ENCODE measurements at regions not wholly inside any gene's neighbourhood (a gene's known extent, or its start where the extent isn't known, plus 50 kb on each side); places are given as distances from the start of the nearest gene placed in this dataset.

GRCh38 chr4:77466430-77466829, 139.2 kb upstream of the CXCL13 start:
- no peaks in the 10 kb centered on the region for H3K9me3 ChIP-seq (ENCODE audit: control insufficient read depth, insufficient read depth, low read depth, low read length)
- no peak overlapping the region for H3K27ac ChIP-seq (ENCODE audit: extremely low read depth, low read depth, low read length)
- no peaks in the 10 kb centered on the region for H3K4me1 ChIP-seq (ENCODE audit: control insufficient read depth, insufficient read depth, low read length)
- H3K36me3 ChIP-seq (ENCODE audit: control insufficient read depth in 2 of 2, insufficient read depth in 1 of 2, low read length in 2 of 2) = no peaks in the 10 kb centered on the region
- CTCF ChIA-PET = interaction anchor here (1.5 to 3.0 kb wide), 4 partner anchors 34 to 152 kb away, joined by 3 to 37 read pairs (median 12); no protein-coding TSS in a partner anchor
- H3K4me3 ChIP-seq (ENCODE audit: low read depth, low read length) = no peak overlapping the region
- no peak for TF ChIP-seq GLIS2 (tag by site-specific recombination; IDR thresholded peaks at IDR 0.05)
- TF ChIP-seq ZNF558 (tag by site-specific recombination; IDR thresholded peaks at IDR 0.05) = no peak
- no peak for TF ChIP-seq PRDM2 (tag by site-specific recombination; IDR thresholded peaks at IDR 0.05; ENCODE audit: borderline replicate concordance)
- TF ChIP-seq ZNF426 (tag by site-specific recombination; IDR thresholded peaks at IDR 0.05) = no peak
- no peak for TF ChIP-seq ZNF610 (tag by site-specific recombination; IDR thresholded peaks at IDR 0.05; ENCODE audit: borderline replicate concordance)
- TF ChIP-seq ZNF449 (tag by site-specific recombination; IDR thresholded peaks at IDR 0.05) = no peak
- no peak for TF ChIP-seq ZNF354C (tag by site-specific recombination; IDR thresholded peaks at IDR 0.05; ENCODE audit: borderline replicate concordance, low read depth)
- no peak for TF ChIP-seq ZNF791 (tag by site-specific recombination; IDR thresholded peaks at IDR 0.05)
- no peak for TF ChIP-seq ZNF704 (tag by site-specific recombination; IDR thresholded peaks at IDR 0.05)
- no peak for TF ChIP-seq ZSCAN23 (tag by site-specific recombination; IDR thresholded peaks at IDR 0.05)
- no peak for TF ChIP-seq ZNF561 (tag by site-specific recombination; IDR thresholded peaks at IDR 0.05; ENCODE audit: borderline replicate concordance)
- TF ChIP-seq ZNF2 (tag by site-specific recombination; IDR thresholded peaks at IDR 0.05) = no peak
- TF ChIP-seq SP7 (tag by site-specific recombination; IDR thresholded peaks at IDR 0.05) = no peak
- TF ChIP-seq TSHZ1 (tag by site-specific recombination; IDR thresholded peaks at IDR 0.05; ENCODE audit: borderline replicate concordance) = no peak
- no peak for TF ChIP-seq ZNF362 (tag by site-specific recombination; IDR thresholded peaks at IDR 0.05)
- no peak for TF ChIP-seq ZBTB8A (tag by site-specific recombination; IDR thresholded peaks at IDR 0.05)
- no peak for TF ChIP-seq ZFP37 (tag by site-specific recombination; IDR thresholded peaks at IDR 0.05)
- POLR2A ChIA-PET = no interaction called here
